Spleen (tissue), 11 donors: ENCODE measurements at regions not wholly inside any gene's neighbourhood (a gene's known extent, or its start where the extent isn't known, plus 50 kb on each side); places are given as distances from the start of the nearest gene placed in this dataset.

Experiments
- DNase-seq: peaks from one replicate; pipeline ENCODE4 v3.0.0-alpha.2; 2020
- H3K27ac ChIP-seq, 8 donors: fragments of 200-600 bp; sonication (generic) in 7 of 8; 1 replicate in 4 of 8; 2 replicates in 4 of 8; pipeline versions ENCODE4 v1.5.0 to v1.8.0; 2016 to 2021; ENCODE audit warnings: inconsistent platforms in 4 of 8, mild to moderate bottlenecking in 4 of 8, moderate library complexity in 1 of 8
- H3K27me3 ChIP-seq, 7 donors: fragments of 200-600 bp; sonication (generic) in 6 of 7; replicated peaks in 1 of 7; 1 replicate in 4 of 7; 2 replicates in 3 of 7; pipeline versions ENCODE4 v1.5.0 to v1.8.0; 2016 to 2021; ENCODE audit warnings: inconsistent platforms in 3 of 7, mild to moderate bottlenecking in 1 of 7
- H3K36me3 ChIP-seq, 6 donors: fragments of 200-600 bp; sonication (generic) in 5 of 6; 1 replicate in 4 of 6; 2 replicates in 2 of 6; pipeline versions ENCODE4 v1.5.0 to v1.8.0; 2016 to 2021; ENCODE audit warnings: inconsistent platforms in 2 of 6
- H3K4me1 ChIP-seq, 6 donors: fragments of 200-600 bp; sonication (generic) in 5 of 6; 1 replicate in 3 of 6; 2 replicates in 3 of 6; pipeline versions ENCODE4 v1.5.0 to v1.8.0; 2016 to 2021; ENCODE audit warnings: inconsistent platforms in 3 of 6
- H3K4me3 ChIP-seq, 8 donors: fragments of 200-600 bp; sonication (generic) in 7 of 8; 1 replicate in 4 of 8; 2 replicates in 4 of 8; pipeline versions ENCODE4 v1.5.0 to v1.8.0; 2016 to 2021; ENCODE audit warnings: inconsistent platforms in 4 of 8, mild to moderate bottlenecking in 4 of 8, moderate library complexity in 2 of 8
- H3K9me3 ChIP-seq, 8 donors: fragments of 200-600 bp; sonication (generic) in 7 of 8; 1 replicate in 4 of 8; 2 replicates in 4 of 8; pipeline versions ENCODE4 v1.5.0 to v1.8.0; 2016 to 2021; ENCODE audit warnings: inconsistent platforms in 4 of 8
- POLR2A ChIP-seq, 3 donors: fragments of 450-650 bp; IDR thresholded peaks; one replicate each; pipeline ENCODE4 v1.5.1; 2017; ENCODE audit warnings: antibody characterized with exemption in 3 of 3, mild to moderate bottlenecking in 1 of 3
- POLR2AphosphoS5 ChIP-seq, 3 donors: sonication (generic); formaldehyde crosslinking; IDR thresholded peaks; one replicate each; pipeline ENCODE4 v1.5.1; 2017; ENCODE audit warnings: antibody characterized with exemption in 3 of 3
- WGBS, 5 donors: extraction: QIAGEN DNeasy Blood & Tissue Kit in 3 of 5; methylation state at CpG; one replicate each; pipeline versions ENCODE4 v1.1.5 to v1.1.7; 2013 to 2018; 5-methylcytosine and 5-hydroxymethylcytosine counted together
- intact Hi-C: fragments of 100-400 bp; cut with DNase I; formaldehyde crosslinking; loops from one replicate; pipeline ENCODE4 v1.15.0; 2023; ENCODE audit warnings: low total_unique reads
- TF ChIP-seq, protein P1 (sequence below), 11 experiments: fragments of 200-600 bp in 7 of 11; fragments of 450-650 bp in 4 of 11; sonication (generic) in 4 of 11; IDR thresholded peaks in 8 of 11; conservative IDR thresholded peaks in 3 of 11; 1 replicate in 7 of 11; 2 replicates in 4 of 11; pipeline versions ENCODE4 v1.4.0 to v1.8.0; 2016 to 2021; ENCODE audit warnings: antibody characterized with exemption in 11 of 11, inconsistent platforms in 4 of 11, mild to moderate bottlenecking in 1 of 11
- donor health status: healthy with polysubstance abuse.
- donor health status: DM: no; HTN: no; CAD: no; lungs with moderate emphysema.
- donor health status: DM: no; HTN: no; CAD: no.
- donor health status: Bipolar disorder and iron deficiency.
- donor health status: healthy.
- donor health status: DM: no; HTN: no; CAD: no.
- donor health status: DM: yes; HTN: yes; CAD: no.

DNA sequence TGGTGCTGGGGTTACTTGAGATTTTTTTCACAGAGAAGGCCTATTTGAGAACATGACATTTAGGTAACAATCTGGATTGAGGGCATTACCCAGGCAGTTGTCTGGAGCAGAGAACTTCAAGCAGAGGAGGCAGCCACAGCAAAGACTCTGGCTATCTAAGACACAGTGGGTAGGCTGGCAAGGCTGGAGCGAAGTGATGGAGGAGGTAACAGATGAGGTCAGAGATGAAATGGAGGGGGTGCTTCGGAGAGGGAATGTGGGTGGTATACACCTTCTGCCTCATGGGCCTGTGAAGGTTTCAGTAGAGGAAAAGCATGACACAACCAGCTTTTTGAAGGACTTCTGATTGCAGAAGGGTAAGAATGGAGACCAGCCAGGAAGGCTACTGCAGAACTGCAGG, 65.9 kb downstream of the TMEM174 start:
- Histone ChIP-seq H3K36me3 (no peaks in the 10 kb centered on the region), H3K4me1 (peaks cover 0 to 8% (median 4%) of the 10 kb centered on the region in 6 donors), H3K9me3 (no peaks in the 10 kb centered on the region), H3K27me3 (peaks cover 0 to 86% (median 23%) of the 10 kb centered on the region in 7 donors), H3K4me3 (no peak overlapping the region), H3K27ac (no peak overlapping the region)
- intact Hi-C loops, result no loop called here
- DNase-seq, result no peak
- WGBS, 5 donors, result 83 to 93% (median 90%) methylated on average over 2 of the region's 2 CpGs
- TF ChIP-seq POLR2A (IDR thresholded peaks at IDR 0.05), result no peak
- TF ChIP-seq, protein P1, sequence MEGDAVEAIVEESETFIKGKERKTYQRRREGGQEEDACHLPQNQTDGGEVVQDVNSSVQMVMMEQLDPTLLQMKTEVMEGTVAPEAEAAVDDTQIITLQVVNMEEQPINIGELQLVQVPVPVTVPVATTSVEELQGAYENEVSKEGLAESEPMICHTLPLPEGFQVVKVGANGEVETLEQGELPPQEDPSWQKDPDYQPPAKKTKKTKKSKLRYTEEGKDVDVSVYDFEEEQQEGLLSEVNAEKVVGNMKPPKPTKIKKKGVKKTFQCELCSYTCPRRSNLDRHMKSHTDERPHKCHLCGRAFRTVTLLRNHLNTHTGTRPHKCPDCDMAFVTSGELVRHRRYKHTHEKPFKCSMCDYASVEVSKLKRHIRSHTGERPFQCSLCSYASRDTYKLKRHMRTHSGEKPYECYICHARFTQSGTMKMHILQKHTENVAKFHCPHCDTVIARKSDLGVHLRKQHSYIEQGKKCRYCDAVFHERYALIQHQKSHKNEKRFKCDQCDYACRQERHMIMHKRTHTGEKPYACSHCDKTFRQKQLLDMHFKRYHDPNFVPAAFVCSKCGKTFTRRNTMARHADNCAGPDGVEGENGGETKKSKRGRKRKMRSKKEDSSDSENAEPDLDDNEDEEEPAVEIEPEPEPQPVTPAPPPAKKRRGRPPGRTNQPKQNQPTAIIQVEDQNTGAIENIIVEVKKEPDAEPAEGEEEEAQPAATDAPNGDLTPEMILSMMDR (IDR thresholded peaks at IDR 0.05 in 8 of 11, conservative IDR thresholded peaks at IDR 0.05 in 3 of 11), result no peak

DNA sequence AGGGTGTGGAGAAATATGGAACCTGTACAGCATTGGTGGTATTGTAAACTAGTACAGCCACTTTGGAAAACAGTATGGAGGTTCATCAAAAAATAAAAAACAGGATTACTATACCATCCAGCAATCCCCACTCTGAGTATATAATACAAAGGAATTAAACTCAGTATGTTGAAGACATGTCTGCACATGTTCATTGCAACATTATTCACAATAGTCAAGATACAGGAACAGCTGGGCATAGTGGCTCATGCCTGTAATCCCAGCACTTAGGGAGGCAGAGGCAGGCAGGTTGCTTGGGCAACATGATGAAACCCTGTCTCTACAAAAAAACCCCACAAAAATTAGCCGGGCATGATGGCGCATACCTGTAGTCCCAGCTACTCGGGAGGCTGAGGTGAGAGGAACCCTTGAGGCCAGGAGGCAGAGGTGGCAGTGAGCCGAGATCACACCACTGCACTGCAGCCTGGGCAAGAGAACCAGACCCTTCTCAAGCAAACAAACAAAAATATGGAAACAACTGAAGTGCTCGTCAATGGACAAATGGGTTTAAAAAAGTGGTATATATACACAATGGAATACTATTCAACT, 63.6 kb downstream of the TMEM174 start:
- Histone ChIP-seq H3K4me3 (no peak overlapping the region), H3K4me1 (peaks cover 15 to 30% (median 24%) of the 10 kb centered on the region in 6 donors), H3K27ac (no peak overlapping the region), H3K27me3 (peaks cover 9 to 90% (median 45%) of the 10 kb centered on the region in 7 donors), H3K36me3 (no peaks in the 10 kb centered on the region), H3K9me3 (no peaks in the 10 kb centered on the region)
- no peak for DNase-seq
- TF ChIP-seq, protein P1 (IDR thresholded peaks at IDR 0.05 in 8 of 11, conservative IDR thresholded peaks at IDR 0.05 in 3 of 11), result no peak
- TF ChIP-seq POLR2A (IDR thresholded peaks at IDR 0.05), result no peak
- no peak for TF ChIP-seq POLR2AphosphoS5 (IDR thresholded peaks at IDR 0.05)
- intact Hi-C loops, result no loop called here
- WGBS, 5 donors, result 84 to 92% (median 89%) methylated on average over 5 of the region's 5 CpGs

DNA sequence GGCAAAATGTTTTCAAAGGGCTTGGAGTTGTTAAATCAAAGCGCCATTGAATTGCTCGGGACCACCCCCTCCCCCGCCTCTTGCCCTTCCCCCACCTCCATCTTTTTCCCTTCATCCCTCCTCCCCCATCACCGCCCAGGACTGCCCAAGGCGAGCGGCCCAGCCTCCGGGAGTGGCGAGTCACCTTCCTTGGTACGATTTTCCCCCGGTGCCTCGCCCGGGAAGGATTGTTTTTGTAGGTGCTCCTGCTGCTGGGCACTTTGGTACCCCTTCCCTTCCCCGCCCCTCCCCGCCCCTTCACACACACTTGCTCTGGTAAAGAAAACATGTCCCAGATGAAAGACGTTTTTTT, 61.2 kb downstream of the TMEM174 start:
- Histone ChIP-seq H3K27ac (no peak overlapping the region), H3K36me3 (no peaks in the 10 kb centered on the region), H3K4me3 (peak overlapping the region in 2 of 8 donors; percentile 32 to 64), H3K9me3 (no peaks in the 10 kb centered on the region), H3K4me1 (peaks cover 15 to 41% (median 24%) of the 10 kb centered on the region in 6 donors), H3K27me3 (peaks cover 9 to 91% (median 65%) of the 10 kb centered on the region in 7 donors)
- WGBS, 5 donors, result 3 to 11% (median 7%) methylated on average over 15 of the region's 15 CpGs
- TF ChIP-seq POLR2AphosphoS5 (IDR thresholded peaks at IDR 0.05), result no peak
- TF ChIP-seq, protein P1 (IDR thresholded peaks at IDR 0.05 in 8 of 11, conservative IDR thresholded peaks at IDR 0.05 in 3 of 11), result no peak
- TF ChIP-seq POLR2A (IDR thresholded peaks at IDR 0.05), result no peak
- no peak for DNase-seq
- intact Hi-C loops, result no loop called here

DNA sequence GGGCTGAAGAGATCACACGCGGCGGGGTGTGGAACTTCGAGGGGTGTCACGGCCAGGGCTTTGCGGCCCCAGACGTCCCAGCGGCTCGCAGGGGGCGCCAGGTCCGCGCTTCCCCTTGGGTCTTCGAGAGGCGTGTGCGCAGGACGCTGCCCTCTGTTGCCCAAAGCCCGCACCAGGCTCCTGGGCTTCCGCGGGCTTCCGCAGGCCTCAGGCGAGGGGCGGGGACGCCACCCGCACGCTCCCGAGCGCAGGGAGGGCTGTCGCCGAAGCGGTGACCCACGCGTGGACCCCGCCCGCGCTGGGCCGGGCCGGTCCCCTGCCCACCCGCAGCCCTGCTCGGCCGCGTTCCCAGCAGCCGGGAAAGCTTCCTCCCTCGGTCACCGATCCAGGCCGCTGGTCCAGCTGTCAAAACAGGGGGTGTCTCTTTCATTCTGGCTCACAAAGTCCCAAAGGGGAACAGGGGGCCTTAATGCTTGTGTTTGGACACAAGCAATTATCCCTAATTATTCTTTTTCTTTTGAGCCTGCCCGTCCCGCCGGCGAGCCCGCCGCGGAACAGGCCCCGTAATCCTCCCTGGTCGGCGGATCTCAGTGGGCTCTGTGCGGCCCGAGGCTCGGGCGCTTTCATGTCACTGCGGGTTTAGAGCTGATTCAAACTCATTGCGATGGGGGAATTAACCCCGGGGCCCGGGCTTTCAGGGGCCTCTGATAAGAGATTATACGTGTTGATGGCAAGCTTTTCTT, 60.6 kb downstream of the TMEM174 start:
- peaks cover 15 to 41% (median 24%) of the 10 kb centered on the region in 6 donors for H3K4me1 ChIP-seq
- 2 to 9% (median 2%) methylated on average over 35 to 64 of the region's 64 CpGs for WGBS, 5 donors
- no peak for DNase-seq
- TF ChIP-seq, protein P1 (IDR thresholded peaks at IDR 0.05 in 8 of 11, conservative IDR thresholded peaks at IDR 0.05 in 3 of 11), result no peak
- peak in 1 of 3 donors; percentile 6 for TF ChIP-seq POLR2AphosphoS5 (IDR thresholded peaks at IDR 0.05)
- peaks cover 9 to 90% (median 70%) of the 10 kb centered on the region in 7 donors for H3K27me3 ChIP-seq
- H3K36me3 ChIP-seq, result no peaks in the 10 kb centered on the region
- no peaks in the 10 kb centered on the region for H3K9me3 ChIP-seq
- H3K4me3 ChIP-seq, result peak overlapping the region; percentile 12 to 64 (median 24)
- intact Hi-C loops, result no loop called here
- H3K27ac ChIP-seq, result no peak overlapping the region
